Smooth muscle cell (in vitro differentiated cells): ENCODE measurements at regions not wholly inside any gene's neighbourhood (a gene's known extent, or its start where the extent isn't known, plus 50 kb on each side); places are given as distances from the start of the nearest gene placed in this dataset.

Source experiments
- DNase-seq: peaks from one replicate; lab custom pipeline; 2025; ENCODE audit not compliant: unreplicated experiment; lab: John Stamatoyannopoulos, UW
- H2AFZ ChIP-seq: fragments of 200-600 bp; sonication (generic); 2 replicates; pipeline ENCODE4 v1.6.0; 2016; ENCODE audit warnings: antibody characterized with exemption, low read depth, mild to moderate bottlenecking
- H3F3A ChIP-seq: fragments of 200-600 bp; sonication (generic); 2 replicates; pipeline ENCODE4 v1.6.0; 2017; ENCODE audit warnings: antibody characterized with exemption, low read depth
- H3K27ac ChIP-seq: fragments of 200-600 bp; sonication (generic); 2 replicates; pipeline ENCODE4 v1.5.1; 2016; ENCODE audit warnings: low read depth, mild to moderate bottlenecking
- H3K27me3 ChIP-seq: fragments of 200-600 bp; sonication (generic); 2 replicates; pipeline ENCODE4 v1.6.1; 2016; ENCODE audit warnings: low read depth, mild to moderate bottlenecking
- H3K36me3 ChIP-seq: fragments of 200-600 bp; sonication (generic); 2 replicates; pipeline ENCODE4 v1.5.1; 2016; ENCODE audit warnings: low read depth
- H3K4me1 ChIP-seq: fragments of 200-600 bp; sonication (generic); 2 replicates; pipeline ENCODE4 v1.5.1; 2016; ENCODE audit warnings: low read depth
- H3K4me2 ChIP-seq: fragments of 200-600 bp; sonication (generic); 2 replicates; pipeline ENCODE4 v1.6.0; 2016; ENCODE audit warnings: mild to moderate bottlenecking
- H3K4me3 ChIP-seq: fragments of 200-600 bp; sonication (generic); 2 replicates; pipeline ENCODE4 v1.5.1; 2016; ENCODE audit warnings: mild to moderate bottlenecking
- H3K79me2 ChIP-seq: fragments of 200-600 bp; sonication (generic); 2 replicates; pipeline ENCODE4 v1.6.0; 2016; ENCODE audit warnings: low read depth, mild to moderate bottlenecking
- H3K9ac ChIP-seq: fragments of 200-600 bp; sonication (generic); 2 replicates; pipeline ENCODE4 v1.6.0; 2016; ENCODE audit warnings: low read depth
- H3K9me3 ChIP-seq: fragments of 200-600 bp; sonication (generic); replicated peaks from 2 replicates; pipeline ENCODE4 v1.5.1; 2016; ENCODE audit warnings: low read depth
- H4K20me1 ChIP-seq: fragments of 200-600 bp; sonication (generic); 2 replicates; pipeline ENCODE4 v1.6.0; 2016; ENCODE audit warnings: low read depth
- CTCF ChIP-seq: fragments of 200-600 bp; sonication (generic); IDR thresholded peaks from 2 replicates; pipeline ENCODE4 v1.5.1; 2017; ENCODE audit warnings: borderline replicate concordance, mild to moderate bottlenecking, antibody characterized with exemption; ENCODE audit not compliant: insufficient read depth, poor library complexity, severe bottlenecking
- WGBS: methylation state at CpG from one replicate; pipeline ENCODE4 v1.1.7; 2016; ENCODE audit warnings: low lambda C conversion rate; 5-methylcytosine and 5-hydroxymethylcytosine counted together

DNA sequence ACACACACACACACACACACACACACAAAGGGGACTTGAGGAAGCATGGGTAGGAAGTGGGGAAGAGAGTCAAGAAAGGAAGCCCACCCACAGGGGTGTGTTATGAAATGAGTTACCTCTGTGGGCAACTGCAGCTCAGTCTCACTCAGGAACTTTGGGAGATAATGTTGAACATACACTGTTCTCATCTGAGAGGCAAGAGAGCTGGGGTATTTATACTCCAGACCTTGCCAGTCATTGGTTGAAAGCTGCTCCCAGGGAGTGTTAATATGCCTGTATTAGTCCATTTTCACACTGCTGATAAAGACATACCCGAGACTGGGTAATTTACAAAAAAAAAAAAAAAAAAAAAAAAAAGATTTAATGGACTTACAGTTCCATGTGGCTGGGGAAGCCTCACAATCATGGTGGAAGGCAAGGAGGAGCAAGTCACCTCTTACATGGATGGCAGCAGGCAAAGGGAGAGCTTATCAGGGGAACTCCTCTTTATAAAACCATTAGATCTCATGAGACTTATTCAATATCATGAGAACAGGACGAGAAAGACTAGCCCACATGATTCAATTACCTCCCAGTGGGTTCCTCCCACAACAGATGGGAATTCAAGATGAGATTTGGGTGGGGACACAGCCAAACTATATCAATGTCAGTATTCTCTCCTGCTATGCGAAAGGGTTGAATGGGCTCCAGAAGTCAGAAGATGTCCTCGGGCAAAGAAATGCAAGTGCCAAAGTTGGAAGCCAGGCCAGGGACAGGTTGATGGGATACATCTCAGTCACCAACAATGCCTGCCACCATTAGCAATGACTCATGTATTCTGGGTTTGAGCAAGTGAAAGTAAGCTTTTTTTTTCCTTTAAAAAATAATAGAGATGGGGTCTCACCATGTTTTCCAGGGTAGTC lies 270.5 kb downstream of the MRTFB start:
- no peaks in the 10 kb centered on the region for H3K79me2 ChIP-seq
- no peaks in the 10 kb centered on the region for H3K9me3 ChIP-seq
- H3K4me2 ChIP-seq: no peak overlapping the region
- no peak overlapping the region for H3K4me3 ChIP-seq
- WGBS: 90% methylated on average over 4 of the region's 4 CpGs
- no peaks in the 10 kb centered on the region for H3K4me1 ChIP-seq
- TF ChIP-seq CTCF: no peak
- DNase-seq: no peak
- no peaks in the 10 kb centered on the region for H3F3A ChIP-seq
- H2AFZ ChIP-seq: no peak overlapping the region
- H3K27ac ChIP-seq: no peak overlapping the region
- no peak overlapping the region for H3K9ac ChIP-seq
- H3K36me3 ChIP-seq: no peaks in the 10 kb centered on the region
- H4K20me1 ChIP-seq: no peaks in the 10 kb centered on the region
- no peaks in the 10 kb centered on the region for H3K27me3 ChIP-seq

- H3K9ac ChIP-seq: no peak overlapping the region
- 96% methylated on average over 2 of the region's 2 CpGs for WGBS
- no peaks in the 10 kb centered on the region for H3K36me3 ChIP-seq
- H3K4me1 ChIP-seq: no peaks in the 10 kb centered on the region
- H3K4me3 ChIP-seq: no peak overlapping the region
- no peak overlapping the region for H2AFZ ChIP-seq
- H3K79me2 ChIP-seq: no peaks in the 10 kb centered on the region
- no peaks in the 10 kb centered on the region for H3K27me3 ChIP-seq
- no peak for DNase-seq
- H3F3A ChIP-seq: no peaks in the 10 kb centered on the region
- no peaks in the 10 kb centered on the region for H3K9me3 ChIP-seq
- no peaks in the 10 kb centered on the region for H4K20me1 ChIP-seq
- H3K27ac ChIP-seq: no peak overlapping the region
- H3K4me2 ChIP-seq: no peak overlapping the region
- TF ChIP-seq CTCF: no peak
These were observed 268.6 kb downstream of the MRTFB start for GRCh38 chr16:14339694-14340093.

GRCh38 chr16:14338969-14339368 lies 267.9 kb downstream of the MRTFB start:
- WGBS: 85% methylated on average over 4 of the region's 4 CpGs
- Histone ChIP-seq H2AFZ (no peak overlapping the region), H3K27me3 (no peaks in the 10 kb centered on the region), H3K9ac (no peak overlapping the region), H3K4me1 (no peaks in the 10 kb centered on the region), H3K4me3 (no peak overlapping the region), H3K9me3 (no peaks in the 10 kb centered on the region), H3F3A (no peaks in the 10 kb centered on the region), H4K20me1 (no peaks in the 10 kb centered on the region), H3K4me2 (no peak overlapping the region), H3K36me3 (no peaks in the 10 kb centered on the region), H3K79me2 (no peaks in the 10 kb centered on the region), H3K27ac (no peak overlapping the region)
- TF ChIP-seq CTCF: no peak
- DNase-seq: no peak

GRCh38 chr16:14338236-14338635 lies 267.1 kb downstream of the MRTFB start:
- Histone ChIP-seq H3K4me2 (no peak overlapping the region), H4K20me1 (no peaks in the 10 kb centered on the region), H3K27me3 (no peaks in the 10 kb centered on the region), H3K36me3 (no peaks in the 10 kb centered on the region), H3F3A (no peaks in the 10 kb centered on the region), H3K4me1 (no peaks in the 10 kb centered on the region), H3K27ac (no peak overlapping the region), H2AFZ (no peak overlapping the region), H3K79me2 (no peaks in the 10 kb centered on the region), H3K9ac (no peak overlapping the region), H3K4me3 (no peak overlapping the region), H3K9me3 (no peaks in the 10 kb centered on the region)
- TF ChIP-seq CTCF: no peak
- DNase-seq: no peak
